HAP-1 (cell line): ENCODE measurements at regions not wholly inside any gene's neighbourhood (a gene's known extent, or its start where the extent isn't known, plus 50 kb on each side); places are given as distances from the start of the nearest gene placed in this dataset.

Source experiments
- DNase-seq, 2 experiments: peaks; one replicate each; pipeline ENCODE4 v3.0.0-alpha.2; 2016 to 2020; ENCODE audit warnings: low spot score in 2 of 2
- H3K27me3 ChIP-seq: fragments of 250-450 bp; sonication (Bioruptor Pico); 2 replicates; pipeline ENCODE4 v1.5.1; 2020; ENCODE audit warnings: low read depth, mild to moderate bottlenecking, moderate library complexity
- H3K36me3 ChIP-seq: fragments of 250-450 bp; sonication (Bioruptor Pico); replicated peaks from 2 replicates; pipeline ENCODE4 v1.5.1; 2020; ENCODE audit warnings: mild to moderate bottlenecking
- H3K4me1 ChIP-seq: fragments of 250-450 bp; sonication (Bioruptor Pico); 2 replicates; pipeline ENCODE4 v1.5.1; 2020; ENCODE audit warnings: mild to moderate bottlenecking
- H3K4me3 ChIP-seq: fragments of 250-450 bp; sonication (Bioruptor Pico); 2 replicates; pipeline ENCODE4 v1.5.1; 2020; ENCODE audit warnings: mild to moderate bottlenecking, moderate library complexity
- H3K9me3 ChIP-seq: fragments of 250-450 bp; sonication (Bioruptor Pico); 2 replicates; pipeline ENCODE4 v1.5.1; 2020; ENCODE audit warnings: mild to moderate bottlenecking, moderate library complexity
- in situ Hi-C: fragments of 300-500 bp; cut with MboI; formaldehyde crosslinking; loops from 3 replicates; pipeline ENCODE4 v1.14.3; 2020; ENCODE audit warnings: low sequenced_read_pairs, inconsistent platforms, mixed read lengths

DNA sequence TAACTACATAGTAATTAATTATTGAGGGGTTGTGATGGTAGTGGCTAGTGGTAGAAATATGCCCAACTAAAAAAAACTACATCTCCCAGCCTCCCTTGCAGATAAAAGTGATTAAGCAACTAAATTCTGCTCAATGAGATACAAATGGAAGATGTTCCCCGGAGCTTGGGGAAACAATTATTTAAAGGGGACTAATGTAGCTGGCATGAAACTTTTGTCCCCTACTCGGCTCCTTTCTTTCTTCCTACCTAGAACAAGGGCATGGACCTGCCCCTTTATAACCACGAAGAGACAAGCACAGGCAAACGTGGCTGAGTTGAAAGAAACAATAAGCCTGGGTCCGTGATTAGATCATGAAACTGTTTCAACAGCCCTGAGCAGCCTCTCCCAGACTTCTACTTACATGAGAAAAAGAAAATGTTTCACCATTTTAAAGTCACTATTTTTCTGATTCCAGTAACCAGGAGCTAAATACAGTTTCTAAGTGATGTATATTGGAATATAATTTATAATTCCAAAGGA is 236.9 kb downstream of the SCG2 start:
- no peak for DNase-seq
- H3K36me3 ChIP-seq: no peaks in the 10 kb centered on the region
- no peaks in the 10 kb centered on the region for H3K4me1 ChIP-seq
- no peaks in the 10 kb centered on the region for H3K9me3 ChIP-seq
- no peak overlapping the region for H3K4me3 ChIP-seq
- in situ Hi-C loops: no loop called here
- peaks cover 9% of the 10 kb centered on the region for H3K27me3 ChIP-seq

DNA sequence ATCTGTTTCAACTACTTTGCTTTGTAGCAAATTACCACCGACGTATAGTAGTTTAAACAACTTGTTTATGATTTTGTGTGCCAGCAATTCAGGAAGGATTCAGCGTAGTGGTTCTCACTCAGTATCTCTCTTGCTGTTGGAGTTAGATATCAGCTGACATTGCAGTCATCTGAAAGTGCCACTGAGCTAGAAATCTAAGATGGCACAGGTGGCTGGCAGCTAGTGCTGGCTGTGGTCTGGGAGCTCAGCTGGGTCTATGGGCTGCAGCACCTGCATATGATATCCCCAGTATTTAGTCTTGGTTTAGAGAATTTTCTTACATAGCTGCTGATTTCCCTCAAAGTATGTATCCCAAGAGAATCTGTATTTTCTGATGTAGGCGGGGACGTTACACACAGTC is 235.6 kb downstream of the SCG2 start:
- no peak for DNase-seq
- in situ Hi-C loops: no loop called here
- no peaks in the 10 kb centered on the region for H3K36me3 ChIP-seq
- H3K4me3 ChIP-seq: no peak overlapping the region
- H3K4me1 ChIP-seq: no peaks in the 10 kb centered on the region
- H3K27me3 ChIP-seq: peaks cover 9% of the 10 kb centered on the region
- H3K9me3 ChIP-seq: no peaks in the 10 kb centered on the region

DNA sequence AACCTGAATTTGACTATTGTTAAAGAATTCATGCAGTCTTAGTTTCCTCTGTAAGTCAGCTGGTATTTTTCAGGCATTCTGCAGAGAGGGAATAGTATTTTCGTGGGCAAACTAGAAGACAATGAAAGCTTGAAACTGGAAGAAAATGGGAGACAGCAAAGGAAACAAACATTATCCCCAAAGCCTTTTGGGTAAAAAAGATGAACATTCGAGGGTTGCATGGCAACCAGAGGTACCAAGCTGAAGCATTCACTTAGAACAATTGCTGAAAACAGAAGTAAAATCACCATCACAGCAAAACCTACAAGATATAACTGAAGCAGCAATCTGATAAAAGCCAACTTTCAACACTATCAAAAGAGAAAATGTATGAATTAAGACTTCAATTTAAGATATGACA is 233.7 kb downstream of the SCG2 start:
- no peaks in the 10 kb centered on the region for H3K9me3 ChIP-seq
- no peak overlapping the region for H3K4me3 ChIP-seq
- no peaks in the 10 kb centered on the region for H3K36me3 ChIP-seq
- DNase-seq: no peak
- in situ Hi-C loops: no loop called here
- H3K4me1 ChIP-seq: no peaks in the 10 kb centered on the region
- H3K27me3 ChIP-seq: peaks cover 9% of the 10 kb centered on the region

DNA sequence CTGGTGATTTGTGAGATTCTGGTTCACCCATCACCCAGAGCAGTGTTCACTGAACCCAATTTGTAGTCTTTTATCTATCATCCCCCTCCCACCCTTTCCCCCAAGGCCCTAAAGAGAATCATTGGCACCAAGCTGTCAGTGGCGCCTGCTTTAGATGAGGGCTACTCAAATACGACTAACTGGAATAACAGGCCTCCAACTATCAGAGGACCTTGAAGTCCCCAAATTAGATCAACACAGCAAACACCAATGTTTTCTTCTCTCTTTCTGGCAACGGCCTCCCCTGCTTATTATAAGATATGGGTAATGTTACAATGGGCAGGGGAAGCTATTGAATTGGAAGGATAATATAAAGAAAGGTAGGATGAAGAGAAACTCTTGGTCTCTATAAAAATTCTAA is 232.3 kb downstream of the SCG2 start:
- DNase-seq: no peak
- Histone ChIP-seq H3K4me1 (no peaks in the 10 kb centered on the region), H3K36me3 (no peaks in the 10 kb centered on the region), H3K9me3 (no peaks in the 10 kb centered on the region), H3K27me3 (peaks cover 9% of the 10 kb centered on the region), H3K4me3 (no peak overlapping the region)
- in situ Hi-C loops: no loop called here

DNA sequence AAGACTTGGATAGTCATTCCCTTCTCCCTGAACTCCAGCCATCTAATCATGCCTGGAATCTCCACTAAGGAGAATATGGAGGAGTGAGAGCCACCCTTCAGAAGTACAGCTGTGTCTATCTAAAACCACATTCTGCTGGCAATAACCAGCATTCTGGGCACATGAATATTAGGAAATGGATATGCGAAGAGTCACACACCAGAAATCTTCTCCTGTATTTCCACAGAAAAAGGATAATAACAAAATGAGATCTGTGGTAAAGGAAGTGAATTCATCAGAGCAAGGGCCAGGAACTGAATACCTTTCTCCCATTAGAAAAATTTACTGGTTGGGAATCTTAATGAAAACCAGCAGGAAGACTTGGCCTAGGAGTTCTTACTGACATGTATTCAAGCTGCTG is 218.8 kb downstream of the SCG2 start:
- peaks cover 8% of the 10 kb centered on the region; the same call in 1 of the 2 replicates for H3K27me3 ChIP-seq
- no peaks in the 10 kb centered on the region for H3K4me1 ChIP-seq
- DNase-seq: no peak
- in situ Hi-C loops: no loop called here
- H3K4me3 ChIP-seq: no peak overlapping the region
- H3K36me3 ChIP-seq: no peaks in the 10 kb centered on the region
- H3K9me3 ChIP-seq: no peaks in the 10 kb centered on the region

DNA sequence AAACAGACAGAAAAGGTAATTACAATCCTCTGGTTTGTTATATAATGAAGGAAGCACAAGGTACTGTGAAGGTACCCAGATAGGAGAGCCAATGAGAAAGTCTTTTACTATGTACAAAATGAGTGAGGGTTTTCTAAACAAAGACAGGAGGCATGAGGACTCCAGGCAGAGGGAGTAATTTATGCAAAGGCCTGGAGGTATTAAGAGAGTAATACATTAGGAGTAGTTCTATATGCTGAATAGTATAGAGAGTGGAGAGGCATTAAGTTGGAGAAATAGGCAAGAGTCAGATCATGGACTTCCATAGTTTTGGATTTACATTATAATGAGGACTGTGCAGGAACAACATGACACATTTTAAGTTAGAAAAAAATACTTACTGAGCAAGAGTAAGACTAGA is 216.0 kb downstream of the SCG2 start:
- Histone ChIP-seq H3K4me1 (no peaks in the 10 kb centered on the region), H3K36me3 (no peaks in the 10 kb centered on the region), H3K4me3 (no peak overlapping the region), H3K27me3 (peaks cover 8% of the 10 kb centered on the region; the same call in 1 of the 2 replicates), H3K9me3 (no peaks in the 10 kb centered on the region)
- in situ Hi-C loops: no loop called here
- DNase-seq: no peak

DNA sequence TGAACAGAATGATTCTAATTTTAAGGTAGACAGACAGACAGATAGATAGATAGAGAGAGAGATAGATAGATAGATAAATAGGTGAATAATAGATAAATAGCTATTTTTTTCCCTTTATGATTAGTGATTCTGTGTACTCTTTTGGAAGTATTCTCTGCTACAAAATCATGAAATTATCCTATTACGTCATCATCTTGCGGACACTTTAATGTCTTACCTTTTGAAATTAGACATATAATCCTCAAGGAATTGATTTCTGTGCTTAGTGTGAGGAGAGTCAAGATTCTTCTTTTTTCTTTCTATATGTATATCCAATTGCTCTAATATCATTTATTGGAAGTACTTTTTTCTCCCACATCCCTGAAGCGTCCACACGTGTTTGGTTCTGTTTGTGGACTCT is 215.2 kb downstream of the SCG2 start:
- Histone ChIP-seq H3K4me1 (no peaks in the 10 kb centered on the region), H3K36me3 (no peaks in the 10 kb centered on the region), H3K4me3 (no peak overlapping the region), H3K27me3 (peaks cover 8% of the 10 kb centered on the region; the same call in 1 of the 2 replicates), H3K9me3 (no peaks in the 10 kb centered on the region)
- in situ Hi-C loops: no loop called here
- no peak for DNase-seq

DNA sequence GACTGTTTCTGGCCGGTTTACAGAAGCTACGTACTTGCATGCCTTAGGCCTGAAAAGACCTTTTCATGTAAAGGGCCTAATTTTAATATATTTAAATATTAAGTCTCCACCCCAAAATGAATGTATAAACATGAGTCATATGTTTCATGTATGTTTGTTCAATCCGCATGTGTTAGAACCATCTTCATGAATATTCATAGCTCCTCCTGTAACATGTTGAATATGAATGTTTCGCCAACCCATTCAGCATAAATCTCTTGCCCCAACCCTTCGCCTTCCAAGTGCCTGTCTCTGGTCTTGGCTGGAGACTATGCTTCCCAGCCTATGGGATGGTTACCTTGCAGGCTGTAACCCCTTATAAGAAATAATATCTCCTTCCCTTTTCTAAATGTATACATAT is 212.5 kb downstream of the SCG2 start:
- Histone ChIP-seq H3K27me3 (no peaks in the 10 kb centered on the region; the same call in 1 of the 2 replicates), H3K36me3 (no peaks in the 10 kb centered on the region), H3K9me3 (no peaks in the 10 kb centered on the region), H3K4me1 (no peaks in the 10 kb centered on the region), H3K4me3 (no peak overlapping the region)
- DNase-seq: no peak
- in situ Hi-C loops: no loop called here

DNA sequence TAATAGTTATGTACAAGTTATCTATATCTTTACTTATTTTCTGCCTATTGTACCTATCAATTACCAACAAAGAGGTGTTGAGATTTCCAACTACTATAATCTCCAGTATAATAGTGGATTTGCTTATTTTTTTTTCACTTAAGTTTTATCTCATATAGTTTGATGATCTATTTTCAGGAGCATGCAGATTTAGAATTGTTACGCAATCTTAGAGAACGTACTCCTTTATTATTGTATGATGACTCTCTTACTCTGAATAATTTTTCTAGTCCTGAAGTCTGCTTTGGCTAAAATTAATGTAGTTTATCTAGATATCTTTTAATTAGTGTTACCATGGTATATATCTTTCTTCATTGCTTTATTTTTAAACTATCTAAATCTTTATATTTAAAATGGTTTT is 205.2 kb downstream of the SCG2 start:
- H3K4me1 ChIP-seq: no peaks in the 10 kb centered on the region

DNA sequence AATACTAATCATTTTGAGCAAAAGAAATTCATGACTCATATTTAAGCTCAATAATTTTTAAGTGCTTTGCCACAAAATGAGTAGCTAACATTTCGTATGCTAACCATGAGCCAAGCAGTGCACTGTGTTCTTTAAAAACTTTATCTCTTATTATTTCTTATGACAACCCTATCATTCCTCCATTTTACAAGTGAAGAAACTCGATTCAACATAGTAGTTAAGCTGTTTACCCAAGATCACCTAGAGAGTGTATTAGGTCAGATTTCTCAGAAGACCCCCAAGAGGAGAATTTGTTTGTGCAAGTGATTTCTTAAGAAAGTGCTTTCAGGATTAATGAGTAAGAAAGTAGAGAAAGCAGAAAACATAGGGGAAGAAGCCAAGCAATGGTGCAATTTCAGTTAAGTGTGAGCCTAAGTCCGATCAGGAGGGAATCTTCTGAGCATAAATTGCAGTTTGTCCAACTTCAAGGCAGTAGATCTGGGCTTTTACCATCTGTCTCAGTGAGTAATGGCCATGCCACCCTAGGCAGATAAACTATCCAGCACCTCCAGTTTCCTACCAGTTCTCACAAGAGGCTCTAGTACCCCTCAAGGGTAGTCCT is 202.7 kb downstream of the SCG2 start:
- H3K4me3 ChIP-seq: no peak overlapping the region

More for the DNA sequence above, 205.2 kb downstream of the SCG2 start:
- in situ Hi-C loops: no loop called here
- no peak for DNase-seq
- no peaks in the 10 kb centered on the region for H3K9me3 ChIP-seq
- H3K4me3 ChIP-seq: no peak overlapping the region
- no peaks in the 10 kb centered on the region for H3K27me3 ChIP-seq
- no peaks in the 10 kb centered on the region for H3K36me3 ChIP-seq

DNA sequence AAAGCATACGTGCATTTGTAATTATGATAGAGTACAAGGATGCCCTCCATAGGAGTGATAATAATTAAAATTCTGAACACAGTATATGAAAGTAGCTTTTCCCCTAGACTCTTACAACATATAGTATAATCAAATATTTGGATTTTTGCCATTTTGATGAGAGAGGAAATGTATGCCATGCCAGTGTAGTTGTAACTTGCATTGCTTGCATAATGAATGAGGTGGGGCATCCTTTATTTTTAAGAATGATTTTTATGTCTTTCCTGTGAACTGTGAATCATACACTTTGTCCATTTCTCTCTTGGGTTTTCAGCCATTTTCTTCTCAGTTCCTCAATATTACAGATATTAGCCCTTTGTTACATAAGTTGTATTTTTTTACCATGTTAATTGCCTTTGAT is 197.5 kb downstream of the SCG2 start:
- Histone ChIP-seq H3K36me3 (no peaks in the 10 kb centered on the region), H3K4me3 (no peak overlapping the region), H3K4me1 (no peaks in the 10 kb centered on the region), H3K9me3 (no peaks in the 10 kb centered on the region), H3K27me3 (0 out of 2 replicates have a peak, but pooled peaks cover 3% of the 10 kb centered on the region)
- no peak for DNase-seq
- in situ Hi-C loops: no loop called here

More for the DNA sequence above, 202.7 kb downstream of the SCG2 start:
- Histone ChIP-seq H3K4me1 (no peaks in the 10 kb centered on the region), H3K27me3 (no peaks in the 10 kb centered on the region), H3K9me3 (no peaks in the 10 kb centered on the region), H3K36me3 (no peaks in the 10 kb centered on the region)
- in situ Hi-C loops: no loop called here
- DNase-seq: no peak

DNA sequence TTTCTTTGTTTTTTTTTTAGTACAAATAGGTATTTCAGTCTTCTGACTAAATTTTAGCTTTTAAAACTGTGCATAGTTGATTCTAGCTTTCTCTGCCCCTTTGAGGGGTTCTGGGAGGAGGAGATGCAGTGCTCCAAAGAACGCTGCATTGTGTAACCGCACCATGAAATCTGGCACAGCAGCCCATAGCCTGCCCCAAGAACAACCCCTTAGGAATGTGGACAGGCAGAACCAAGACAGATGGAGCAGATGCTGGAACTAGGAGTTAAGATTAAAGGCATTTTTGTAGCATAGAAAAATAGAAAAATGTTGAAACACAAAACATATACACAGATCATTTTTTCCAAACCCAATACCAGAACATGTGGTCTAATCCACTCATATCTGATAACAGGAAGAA is 187.5 kb downstream of the SCG2 start:
- H3K4me3 ChIP-seq: no peak overlapping the region
- in situ Hi-C loops: no loop called here
- H3K9me3 ChIP-seq: no peaks in the 10 kb centered on the region
- H3K4me1 ChIP-seq: no peaks in the 10 kb centered on the region
- no peaks in the 10 kb centered on the region for H3K27me3 ChIP-seq
- DNase-seq: no peak
- no peaks in the 10 kb centered on the region for H3K36me3 ChIP-seq

DNA sequence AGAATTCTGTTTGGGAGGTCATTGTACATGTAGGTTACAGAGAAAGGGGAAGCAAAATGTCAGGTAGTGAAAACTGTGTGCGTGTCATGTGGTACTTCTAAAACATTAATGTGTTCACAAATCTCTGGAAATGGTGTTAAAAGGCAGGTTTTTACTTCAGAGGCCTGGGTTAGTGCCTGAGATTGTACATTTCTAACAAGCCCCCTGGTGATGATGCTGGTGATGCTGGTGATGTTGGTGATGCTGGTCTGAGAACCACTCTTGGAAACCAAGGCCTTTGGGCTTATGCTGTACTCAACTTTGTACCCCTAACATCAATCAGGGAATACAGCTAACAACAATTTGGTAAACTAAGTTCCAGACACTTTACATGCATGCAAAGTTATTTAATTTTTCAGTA is 187.1 kb downstream of the SCG2 start:
- Histone ChIP-seq H3K9me3 (no peaks in the 10 kb centered on the region), H3K4me1 (no peaks in the 10 kb centered on the region), H3K27me3 (no peaks in the 10 kb centered on the region), H3K36me3 (no peaks in the 10 kb centered on the region), H3K4me3 (no peak overlapping the region)
- in situ Hi-C loops: no loop called here
- no peak for DNase-seq

DNA sequence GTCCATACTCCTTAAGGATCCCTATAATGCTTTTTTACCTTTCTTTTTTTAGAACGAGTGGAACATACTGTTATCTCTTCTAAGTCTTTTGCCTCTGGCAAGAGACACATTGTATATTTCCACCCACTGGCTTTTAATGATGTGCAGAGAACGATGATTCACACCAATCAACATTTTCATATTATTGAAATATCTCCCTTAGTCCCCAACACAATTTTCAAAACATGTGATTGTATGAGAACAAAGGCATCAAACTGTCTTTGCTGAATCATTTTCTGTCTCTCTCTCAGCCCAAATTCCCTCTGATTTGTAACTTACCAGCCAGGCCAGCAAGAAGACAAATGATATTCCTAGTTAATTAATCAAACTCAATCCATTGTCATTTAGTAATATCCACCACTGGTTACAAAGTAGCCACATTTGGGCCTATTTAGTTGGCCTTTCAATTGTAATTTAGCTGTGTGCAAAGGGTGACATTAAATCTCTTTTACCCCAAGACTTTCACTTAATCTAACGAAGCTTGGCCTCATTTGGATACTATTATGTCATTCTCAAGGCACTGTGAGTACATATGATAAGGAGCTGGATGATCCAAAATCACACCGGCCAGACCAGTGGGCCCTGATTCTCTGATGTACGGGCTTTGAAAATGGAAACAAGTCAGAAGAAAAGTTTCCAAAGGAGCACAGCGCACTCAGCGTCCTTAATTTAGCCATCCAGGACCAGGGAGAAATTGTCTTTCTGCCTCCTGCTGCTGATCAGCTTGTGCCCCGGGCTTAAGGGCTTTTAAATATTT is 185.1 kb downstream of the SCG2 start:
- no peak for DNase-seq
- Histone ChIP-seq H3K36me3 (no peaks in the 10 kb centered on the region), H3K4me1 (no peaks in the 10 kb centered on the region), H3K9me3 (no peaks in the 10 kb centered on the region), H3K4me3 (no peak overlapping the region), H3K27me3 (no peaks in the 10 kb centered on the region)
- in situ Hi-C loops: no loop called here
